Activated T-cell treated with anti-CD3 and anti-CD28 coated beads, Interleukin-2, amount 50 U/mL, for 72 hours (primary cell): ENCODE measurements at regions not wholly inside any gene's neighbourhood (a gene's known extent, or its start where the extent isn't known, plus 50 kb on each side); places are given as distances from the start of the nearest gene placed in this dataset.
"Not testable (repeated sequence)": the region's sequence is repeated elsewhere in the genome, so short reads cannot be mapped to it uniquely, and the experiment has no call there.

Source experiments
- ATAC-seq, 2 donors: fragments of 150-1000 bp; cut with Tn5 transposase; replicated peaks in 1 of 2; 2 replicates each; pipeline ENCODE4 v1.10.0; 2021; ENCODE audit warnings: moderate library complexity in 2 of 2, mild to moderate bottlenecking in 1 of 2
- DNase-seq, 2 donors: peaks; one replicate each; pipeline ENCODE4 v3.0.0; 2021 to 2022; ENCODE audit warnings: mixed read lengths in 1 of 2
- H3K27ac Mint-ChIP-seq: one replicate; pipeline ENCODE4 v1.8.0; 2022; ENCODE audit warnings: mild to moderate bottlenecking, moderate library complexity, mixed read lengths
- H3K27me3 Mint-ChIP-seq: one replicate; pipeline ENCODE4 v1.8.0; 2022; ENCODE audit warnings: low read depth, mixed read lengths
- H3K36me3 Mint-ChIP-seq, 2 donors: one replicate each; pipeline ENCODE4 v1.8.0; 2022; ENCODE audit warnings: mixed read lengths in 2 of 2, mild to moderate bottlenecking in 1 of 2; ENCODE audit not compliant: insufficient read depth in 2 of 2
- H3K4me1 Mint-ChIP-seq: one replicate; pipeline ENCODE4 v1.8.0; 2022; ENCODE audit warnings: low read depth, mixed read lengths
- H3K4me3 Mint-ChIP-seq, 2 donors: one replicate each; pipeline ENCODE4 v1.8.0; 2022; ENCODE audit warnings: mild to moderate bottlenecking in 2 of 2, mixed read lengths in 2 of 2, moderate library complexity in 2 of 2
- H3K9me3 Mint-ChIP-seq, 2 donors: one replicate each; pipeline ENCODE4 v1.8.0; 2022; ENCODE audit warnings: mixed read lengths in 2 of 2

DNA sequence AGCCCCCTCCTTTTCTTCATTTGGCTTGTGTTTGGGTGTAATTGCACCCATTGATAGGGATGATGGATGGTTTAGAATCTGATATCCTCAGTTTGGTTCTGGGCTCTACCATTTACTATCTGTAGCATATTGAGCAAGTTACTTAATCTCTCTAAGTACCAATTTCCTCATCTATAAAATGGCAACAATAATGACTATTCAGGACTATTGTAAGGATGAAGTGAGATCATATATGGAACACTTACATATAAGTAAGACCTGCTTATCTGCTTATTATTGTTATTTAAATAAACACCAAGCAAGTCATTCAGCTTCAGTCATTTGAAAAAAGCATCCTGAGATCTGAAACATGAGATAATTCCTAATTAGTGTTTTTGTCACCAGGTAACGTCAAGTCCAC is 127.0 kb downstream of the SEC23IP start:
- no peaks in the 10 kb centered on the region for H3K4me1 Mint-ChIP-seq
- no peak for ATAC-seq
- peaks cover 16% of the 10 kb centered on the region for H3K27me3 Mint-ChIP-seq
- no peaks in the 10 kb centered on the region for H3K36me3 Mint-ChIP-seq
- no peak for DNase-seq
- no peak overlapping the region for H3K27ac Mint-ChIP-seq
- H3K4me3 Mint-ChIP-seq, result no peak overlapping the region
- H3K9me3 Mint-ChIP-seq, result no peaks in the 10 kb centered on the region

DNA sequence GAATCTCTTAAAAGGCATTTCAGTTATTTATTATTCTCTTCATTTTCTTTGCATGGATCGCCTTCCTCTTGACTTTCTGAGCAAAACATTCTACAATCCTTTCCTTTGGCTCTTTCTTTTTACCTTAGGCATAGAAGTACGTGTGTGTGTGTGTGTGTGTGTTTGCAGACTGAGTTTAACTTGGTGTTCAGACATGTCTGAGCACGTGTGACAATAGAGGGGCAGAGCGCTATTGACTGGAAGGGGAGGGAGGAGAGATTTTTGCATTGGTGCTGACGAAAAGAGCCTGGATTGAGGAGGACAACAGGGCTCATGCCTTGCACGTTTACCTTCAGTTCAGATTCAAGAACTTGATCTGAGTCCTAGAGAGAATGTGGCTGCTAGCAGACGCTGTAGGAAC is 129.8 kb downstream of the SEC23IP start:
- Mint-ChIP-seq H3K27ac (no peak overlapping the region), H3K9me3 (no peaks in the 10 kb centered on the region), H3K4me1 (no peaks in the 10 kb centered on the region), H3K27me3 (peaks cover 19% of the 10 kb centered on the region), H3K4me3 (no peak overlapping the region), H3K36me3 (no peaks in the 10 kb centered on the region)
- ATAC-seq, result no peak
- DNase-seq, result no peak

DNA sequence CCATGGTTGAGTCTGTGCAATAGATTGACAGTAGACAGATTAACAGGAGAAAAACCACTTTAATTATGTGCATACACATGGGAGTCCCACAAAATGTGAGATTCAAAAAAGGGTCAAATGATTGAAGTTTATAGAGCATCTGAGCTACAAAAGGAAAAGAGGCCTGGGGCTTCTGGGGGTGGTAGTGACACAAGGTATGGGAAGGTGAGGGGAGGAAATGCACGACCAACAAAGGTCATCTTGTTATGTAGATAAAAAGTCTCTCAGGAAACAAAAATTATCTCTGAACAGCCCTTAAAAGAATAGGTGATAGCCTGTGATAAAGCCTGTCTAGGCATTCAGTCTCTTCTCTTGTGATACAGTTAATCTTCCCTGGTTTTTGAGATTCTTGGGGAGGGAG is 141.7 kb downstream of the SEC23IP start:
- no peak for DNase-seq
- Mint-ChIP-seq H3K4me1 (no peaks in the 10 kb centered on the region), H3K4me3 (no peak overlapping the region), H3K27ac (no peak overlapping the region), H3K9me3 (no peaks in the 10 kb centered on the region), H3K36me3 (no peaks in the 10 kb centered on the region), H3K27me3 (peaks cover 15% of the 10 kb centered on the region)
- no peak for ATAC-seq

DNA sequence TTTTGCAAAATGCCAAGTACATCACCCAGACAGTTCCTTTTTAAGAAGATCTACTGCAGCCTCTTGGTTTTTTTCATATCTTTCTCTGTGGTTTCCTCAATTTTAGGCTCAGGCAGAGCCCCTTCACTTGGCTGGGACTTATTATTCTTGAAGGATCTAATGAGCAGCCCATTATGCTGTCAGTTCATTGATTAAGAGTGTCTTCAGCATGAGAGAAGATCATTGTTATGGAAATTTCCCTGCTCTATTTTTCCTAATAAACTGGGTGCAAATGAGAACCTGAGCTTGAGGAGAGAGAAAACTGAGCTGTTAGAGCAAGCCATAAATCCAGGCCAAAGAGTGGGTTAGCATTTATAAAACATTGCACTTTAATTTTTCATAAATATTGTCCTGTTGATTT is 146.5 kb downstream of the SEC23IP start:
- Mint-ChIP-seq H3K27me3 (no peaks in the 10 kb centered on the region), H3K27ac (no peak overlapping the region), H3K36me3 (no peaks in the 10 kb centered on the region), H3K4me3 (no peak overlapping the region), H3K4me1 (no peaks in the 10 kb centered on the region), H3K9me3 (no peaks in the 10 kb centered on the region)
- DNase-seq, result no peak
- ATAC-seq, result no peak

DNA sequence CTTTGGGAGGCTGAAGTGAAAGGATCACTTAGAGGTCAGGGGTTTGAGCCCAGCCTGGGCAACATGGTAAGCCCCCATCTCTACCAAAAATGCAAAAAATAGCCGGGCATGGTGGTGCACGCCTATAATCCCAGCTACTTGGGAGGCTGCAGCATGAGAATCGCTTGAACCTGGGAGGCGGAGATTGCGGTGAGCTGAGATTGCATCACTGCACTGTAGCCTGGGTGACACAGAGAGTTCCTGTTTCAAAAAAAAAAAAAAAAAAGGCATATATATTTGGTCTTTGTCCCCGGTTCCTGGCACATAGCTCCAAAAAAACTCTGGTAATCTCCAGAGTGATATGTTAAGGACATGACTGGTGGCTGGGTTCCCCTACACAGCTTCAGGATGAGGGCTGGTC is 147.3 kb downstream of the SEC23IP start:
- ATAC-seq, result no peak
- Mint-ChIP-seq H3K9me3 (no peaks in the 10 kb centered on the region), H3K4me1 (no peaks in the 10 kb centered on the region)

DNA sequence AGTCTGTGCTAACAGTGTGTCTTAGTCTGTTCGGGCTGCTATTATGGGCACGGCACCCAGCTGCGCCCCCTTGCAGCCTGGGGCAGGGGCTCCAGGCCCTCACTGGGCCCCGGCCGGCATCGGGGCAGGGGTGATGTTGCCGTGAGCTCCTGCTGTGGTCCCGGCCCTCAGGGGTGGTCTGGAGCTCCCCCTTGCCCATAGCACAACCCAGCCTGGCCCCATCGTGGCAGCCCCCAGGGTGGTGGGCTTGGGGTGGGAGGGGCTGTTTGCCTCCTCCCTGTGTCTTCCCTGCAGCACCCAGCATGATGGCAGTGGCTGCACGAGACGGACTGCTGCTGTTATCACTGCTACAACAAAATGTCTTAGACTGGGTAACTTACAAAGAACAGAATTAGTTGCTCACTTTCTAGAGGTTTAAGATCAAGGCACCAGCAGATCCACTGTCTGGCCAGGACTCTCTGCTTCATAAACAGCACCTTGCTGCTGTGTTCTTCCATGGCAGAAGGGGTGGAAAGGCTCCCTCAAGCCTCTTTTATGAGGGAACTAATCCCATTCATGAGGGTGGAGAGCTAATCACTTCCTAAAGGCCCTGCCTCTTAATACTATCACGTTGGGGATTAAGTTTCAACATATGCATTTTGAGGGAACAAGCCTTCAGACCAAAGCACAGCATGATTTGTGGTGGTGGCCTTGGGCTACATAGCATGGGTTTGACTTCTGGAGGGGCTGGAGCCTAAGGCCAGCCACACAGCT is 149.5 kb downstream of the SEC23IP start:
- Mint-ChIP-seq H3K4me1 (no peaks in the 10 kb centered on the region), H3K36me3 (no peaks in the 10 kb centered on the region), H3K9me3 (no peaks in the 10 kb centered on the region), H3K27me3 (no peaks in the 10 kb centered on the region), H3K27ac (no peak overlapping the region), H3K4me3 (no peak overlapping the region)
- ATAC-seq (no peak), DNase-seq (no peak)

More for the DNA sequence above, 147.3 kb downstream of the SEC23IP start:
- DNase-seq, result no peak
- Mint-ChIP-seq H3K27ac (no peak overlapping the region), H3K36me3 (no peaks in the 10 kb centered on the region), H3K4me3 (no peak overlapping the region), H3K27me3 (no peaks in the 10 kb centered on the region)

DNA sequence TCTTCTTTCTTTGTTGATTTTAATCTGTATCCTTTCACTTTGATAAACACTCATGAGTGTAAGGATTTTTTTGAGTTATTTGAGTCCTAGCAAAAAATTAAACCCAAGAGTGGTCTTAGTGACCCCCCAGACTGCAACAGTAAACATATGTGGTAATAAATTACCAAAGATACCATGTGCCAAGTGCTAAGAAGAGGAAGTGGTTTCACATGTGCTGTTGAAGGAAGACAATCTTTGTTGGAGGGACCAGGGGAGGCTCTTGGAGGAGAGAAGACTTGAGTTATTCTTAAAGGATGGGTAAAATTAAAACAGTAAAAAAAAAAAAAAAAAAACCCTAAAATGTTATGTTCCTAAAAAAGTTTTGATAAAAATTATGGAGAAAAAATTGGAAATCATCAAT is 150.2 kb downstream of the SEC23IP start:
- Mint-ChIP-seq H3K4me1 (no peaks in the 10 kb centered on the region), H3K27me3 (no peaks in the 10 kb centered on the region), H3K36me3 (no peaks in the 10 kb centered on the region), H3K4me3 (no peak overlapping the region), H3K27ac (no peak overlapping the region), H3K9me3 (no peaks in the 10 kb centered on the region)
- no peak for ATAC-seq
- no peak for DNase-seq

DNA sequence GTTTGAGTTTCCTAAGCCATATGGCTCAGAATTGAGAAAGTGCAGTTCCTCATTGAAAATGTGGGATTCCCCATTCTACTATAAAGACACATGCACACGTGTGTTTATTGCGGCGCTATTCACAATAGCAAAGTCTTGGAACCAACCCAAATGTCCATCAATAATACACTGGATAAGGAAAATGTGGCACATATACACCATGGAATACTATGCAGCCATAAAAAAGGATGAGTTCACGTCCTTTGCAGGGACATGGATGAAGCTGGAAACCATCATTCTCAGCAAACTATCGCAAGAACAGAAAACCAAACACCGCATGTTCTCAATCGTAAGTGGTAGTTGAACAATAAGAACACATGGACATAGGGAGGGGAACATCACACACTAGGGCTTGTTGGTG is 154.8 kb downstream of the SEC23IP start:
- H3K27ac Mint-ChIP-seq, H3K36me3 Mint-ChIP-seq, H3K27me3 Mint-ChIP-seq, H3K4me1 Mint-ChIP-seq, H3K9me3 Mint-ChIP-seq, ATAC-seq, H3K4me3 Mint-ChIP-seq, DNase-seq: not testable (repeated sequence)

DNA sequence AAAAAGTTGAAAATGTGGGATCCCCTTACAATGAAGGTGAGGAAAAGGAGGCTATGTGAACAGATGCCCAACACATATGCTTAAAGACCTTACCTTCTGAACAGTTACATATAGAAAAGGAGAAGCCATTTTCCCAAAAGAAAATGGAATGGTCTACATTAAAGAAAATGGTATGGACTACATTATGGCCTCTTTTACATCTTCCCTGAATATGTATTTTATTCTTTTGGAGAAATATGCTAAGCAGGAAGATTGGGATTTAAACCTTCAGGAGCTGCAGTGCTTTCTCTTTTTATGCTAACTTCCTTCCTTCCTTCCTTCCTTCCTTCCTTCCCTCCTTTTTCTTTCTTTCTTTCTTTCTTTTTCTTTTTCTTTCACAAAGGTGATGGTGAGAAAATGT is 155.4 kb downstream of the SEC23IP start:
- Mint-ChIP-seq H3K9me3 (no peaks in the 10 kb centered on the region), H3K36me3 (no peaks in the 10 kb centered on the region), H3K4me3 (no peak overlapping the region), H3K27ac (no peak overlapping the region), H3K4me1 (no peaks in the 10 kb centered on the region), H3K27me3 (peaks cover 5% of the 10 kb centered on the region)
- ATAC-seq (no peak), DNase-seq (no peak)

DNA sequence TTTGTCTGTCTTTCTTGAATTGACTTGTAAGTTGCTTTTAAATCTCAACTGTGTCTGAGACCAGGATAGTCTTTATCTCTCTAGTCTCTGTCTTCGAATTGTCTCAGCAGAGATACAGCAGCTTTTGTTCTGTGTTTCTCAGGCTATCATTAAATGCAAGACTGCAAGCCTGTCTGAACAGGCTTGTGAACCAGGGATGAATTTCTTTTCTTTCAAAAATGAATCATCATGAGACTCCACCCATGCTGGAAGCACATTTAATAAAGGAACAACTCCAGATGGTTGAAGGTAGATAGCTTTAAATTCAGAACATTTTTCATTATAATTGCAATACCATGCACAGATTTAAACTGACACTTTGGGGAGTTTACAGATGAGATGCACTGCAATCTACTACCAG is 155.9 kb downstream of the SEC23IP start:
- no peak for DNase-seq
- H3K4me3 Mint-ChIP-seq, result no peak overlapping the region
- no peaks in the 10 kb centered on the region for H3K4me1 Mint-ChIP-seq
- H3K36me3 Mint-ChIP-seq, result no peaks in the 10 kb centered on the region
- no peak for ATAC-seq
- no peak overlapping the region for H3K27ac Mint-ChIP-seq
- H3K9me3 Mint-ChIP-seq, result no peaks in the 10 kb centered on the region
- peaks cover 6% of the 10 kb centered on the region for H3K27me3 Mint-ChIP-seq

DNA sequence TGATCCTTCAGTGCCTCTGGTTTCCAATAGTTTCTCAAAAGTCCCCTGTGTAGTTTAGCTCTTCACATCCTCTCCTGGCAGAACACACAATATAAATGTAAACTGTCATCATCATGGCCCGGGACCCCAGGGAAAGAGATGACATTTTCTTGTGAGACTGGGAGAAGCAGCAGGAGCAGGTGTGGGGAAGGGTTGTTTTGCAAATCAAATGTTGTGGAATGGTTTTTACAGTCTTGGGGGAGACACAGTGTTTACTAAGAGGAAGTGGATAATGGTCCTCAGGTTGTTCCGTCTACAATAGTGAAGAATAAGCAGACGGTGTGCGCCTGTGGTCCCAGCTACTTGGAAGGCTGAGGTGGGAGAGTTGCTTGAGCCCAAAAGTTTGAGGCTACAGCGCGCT is 159.1 kb downstream of the SEC23IP start:
- H3K4me3 Mint-ChIP-seq, result no peak overlapping the region
- peaks cover 0 to 1% of the 10 kb centered on the region in 2 donors for H3K9me3 Mint-ChIP-seq
- H3K4me1 Mint-ChIP-seq, result no peaks in the 10 kb centered on the region
- no peak for ATAC-seq
- H3K36me3 Mint-ChIP-seq, result no peaks in the 10 kb centered on the region
- peaks cover 12% of the 10 kb centered on the region for H3K27me3 Mint-ChIP-seq
- DNase-seq, result no peak
- H3K27ac Mint-ChIP-seq, result no peak overlapping the region

DNA sequence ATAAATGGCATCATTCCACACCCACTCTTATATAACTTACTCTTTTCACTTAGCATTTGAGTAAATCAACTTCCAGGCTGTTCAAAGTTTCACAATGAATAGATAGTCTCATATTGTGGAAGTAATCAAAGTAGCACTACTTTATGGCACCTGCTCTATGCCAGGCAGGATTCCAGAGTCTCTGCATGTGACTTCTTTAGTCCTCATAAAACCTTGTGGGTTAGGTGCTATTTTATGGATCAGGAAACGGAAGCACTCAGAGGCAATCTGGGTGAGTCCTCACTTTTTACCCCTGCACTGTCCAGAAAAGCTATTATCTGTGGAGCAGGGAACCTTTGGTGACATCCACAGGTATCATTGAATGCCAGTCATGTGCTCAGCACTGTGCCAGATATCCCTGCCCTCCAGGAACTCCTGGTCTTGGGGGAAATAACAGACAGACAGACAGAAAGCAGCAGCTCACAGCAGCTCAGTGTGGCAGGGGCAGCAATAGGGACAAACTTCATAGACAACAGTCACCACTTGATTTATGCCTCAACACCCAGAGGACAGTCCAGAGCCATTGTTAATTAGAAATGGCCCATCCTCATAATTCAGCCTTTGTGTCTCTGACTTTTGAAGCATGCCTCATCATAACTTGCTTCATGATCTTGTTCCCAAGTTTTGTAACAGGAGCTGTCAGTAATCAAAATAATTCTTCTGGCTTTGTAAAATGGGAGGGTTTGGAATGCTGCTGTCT is 160.6 kb downstream of the SEC23IP start:
- H3K27ac Mint-ChIP-seq, result no peak overlapping the region
- DNase-seq, result no peak
- no peaks in the 10 kb centered on the region for H3K4me1 Mint-ChIP-seq
- ATAC-seq, result no peak
- H3K4me3 Mint-ChIP-seq, result no peak overlapping the region
- peaks cover 0 to 1% of the 10 kb centered on the region in 2 donors for H3K9me3 Mint-ChIP-seq
- H3K36me3 Mint-ChIP-seq, result no peaks in the 10 kb centered on the region
- peaks cover 19% of the 10 kb centered on the region for H3K27me3 Mint-ChIP-seq

DNA sequence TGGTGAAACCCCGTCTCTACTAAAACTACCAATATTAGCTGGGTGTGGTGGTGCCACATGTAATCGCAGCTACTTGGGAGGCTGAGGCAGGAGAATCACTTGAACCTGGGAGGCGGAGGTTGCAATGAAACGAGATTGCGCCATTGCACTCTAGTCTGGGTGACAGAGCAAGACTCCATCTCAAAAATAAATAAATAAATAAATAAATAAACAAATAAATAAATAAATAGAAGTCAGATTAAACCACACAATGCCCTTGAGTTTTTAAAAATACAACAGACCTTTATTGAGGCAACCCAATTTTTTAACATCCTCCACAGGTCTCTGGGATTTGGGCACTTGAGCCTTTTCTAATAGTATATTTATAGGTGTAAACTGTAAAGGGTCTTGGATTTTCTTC is 167.3 kb downstream of the SEC23IP start:
- DNase-seq, H3K4me3 Mint-ChIP-seq, ATAC-seq: not testable (repeated sequence)

DNA sequence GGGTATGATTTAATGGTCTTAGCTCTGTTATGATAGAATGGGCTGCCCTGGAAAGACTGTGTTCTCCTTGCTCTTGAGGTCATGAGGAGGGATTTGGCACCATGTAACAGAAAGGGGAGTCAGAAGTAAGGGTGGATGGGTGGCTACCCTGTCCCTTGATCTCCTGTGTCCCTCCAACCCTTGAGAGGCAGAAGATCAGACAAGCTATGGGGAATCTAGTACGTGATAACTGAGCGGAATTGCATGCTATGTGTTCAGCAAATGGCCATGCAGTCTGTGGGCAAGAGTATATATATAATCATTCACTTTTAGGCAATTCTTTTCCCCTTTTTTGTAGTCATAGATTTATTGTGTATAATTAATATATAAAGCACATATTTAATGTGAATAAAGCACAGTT is 174.9 kb downstream of the SEC23IP start:
- no peak for ATAC-seq

More for the DNA sequence above, 167.3 kb downstream of the SEC23IP start:
- peaks cover 32% of the 10 kb centered on the region for H3K27me3 Mint-ChIP-seq
- not testable (repeated sequence) for H3K9me3 Mint-ChIP-seq, H3K4me1 Mint-ChIP-seq, H3K27ac Mint-ChIP-seq, H3K36me3 Mint-ChIP-seq

More for the DNA sequence above, 174.9 kb downstream of the SEC23IP start:
- no peaks in the 10 kb centered on the region for H3K4me1 Mint-ChIP-seq
- peaks cover 29% of the 10 kb centered on the region for H3K27me3 Mint-ChIP-seq
- H3K9me3 Mint-ChIP-seq, result peaks cover 2 to 4% of the 10 kb centered on the region in 2 donors
- H3K27ac Mint-ChIP-seq, result no peak overlapping the region
- DNase-seq, result no peak
- no peaks in the 10 kb centered on the region for H3K36me3 Mint-ChIP-seq
- H3K4me3 Mint-ChIP-seq, result no peak overlapping the region
